CD4-positive, alpha-beta T cell treated with Interferon alpha-2 for 1 hour (primary cell): ENCODE measurements at regions not wholly inside any gene's neighbourhood (a gene's known extent, or its start where the extent isn't known, plus 50 kb on each side); places are given as distances from the start of the nearest gene placed in this dataset.
"Not testable (repeated sequence)": the region's sequence is repeated elsewhere in the genome, so short reads cannot be mapped to it uniquely, and the experiment has no call there.

Experiments
- DNase-seq, 2 donors: peaks; one replicate each; pipeline ENCODE4 v3.0.0-alpha.2; 2020 to 2022

DNA sequence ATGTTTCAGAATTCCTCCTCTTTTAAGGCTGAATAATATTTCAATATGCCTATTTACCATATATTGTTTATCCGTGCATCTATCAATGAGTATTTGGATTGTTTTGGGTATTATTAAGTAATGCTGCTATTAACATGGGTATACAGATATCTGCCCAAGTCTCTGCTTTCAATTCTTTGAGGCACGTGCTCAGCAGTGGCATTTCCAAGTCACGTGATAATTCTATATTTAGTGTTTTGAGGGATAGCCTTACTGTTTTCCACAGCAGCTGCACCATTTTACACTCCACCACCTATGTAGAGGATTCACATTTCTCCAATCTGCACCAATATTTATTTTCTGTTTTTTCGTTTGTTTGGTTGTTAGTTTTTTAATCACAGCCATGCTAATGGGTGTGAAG, 636.8 kb upstream of the ANKRD30A start:
- DNase-seq, result no peak

DNA sequence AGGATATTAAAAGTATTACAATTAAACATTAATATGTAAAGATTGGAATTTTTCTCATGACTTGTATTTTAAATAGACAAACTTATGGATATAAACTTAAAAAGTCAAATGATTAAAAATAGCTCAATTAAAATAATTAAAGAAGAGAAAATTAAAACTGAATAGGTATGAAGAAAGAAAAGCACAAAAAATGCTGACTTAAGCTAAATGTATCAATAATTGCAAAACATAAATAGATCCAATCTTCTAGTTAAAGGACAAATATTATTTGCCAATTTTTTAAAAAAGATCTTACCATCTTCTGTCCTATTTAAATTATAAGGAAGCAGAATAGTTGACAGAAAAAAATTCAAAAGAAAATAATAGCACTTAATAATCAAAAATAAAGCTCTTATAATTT, 646.3 kb upstream of the ANKRD30A start:
- no peak for DNase-seq

DNA sequence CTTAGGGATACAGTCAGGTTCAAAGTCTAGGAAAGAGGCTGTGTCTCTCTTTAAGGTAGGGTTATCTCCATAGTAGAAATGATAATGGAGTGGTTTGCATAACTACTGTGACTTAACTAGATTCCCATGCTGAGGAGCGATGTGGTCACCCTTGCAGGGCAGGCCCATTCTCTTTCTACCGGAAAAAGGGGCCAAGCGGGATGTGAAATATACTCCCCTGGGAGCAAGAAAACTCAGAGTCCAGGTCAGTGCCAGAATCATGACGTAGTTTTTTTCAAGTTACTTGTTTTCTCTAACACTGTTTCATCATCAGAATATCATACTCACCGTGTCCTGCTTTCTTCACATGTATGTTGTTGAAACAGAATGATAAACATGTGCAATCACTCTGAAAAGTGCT, 649.0 kb upstream of the ANKRD30A start:
- no peak for DNase-seq

DNA sequence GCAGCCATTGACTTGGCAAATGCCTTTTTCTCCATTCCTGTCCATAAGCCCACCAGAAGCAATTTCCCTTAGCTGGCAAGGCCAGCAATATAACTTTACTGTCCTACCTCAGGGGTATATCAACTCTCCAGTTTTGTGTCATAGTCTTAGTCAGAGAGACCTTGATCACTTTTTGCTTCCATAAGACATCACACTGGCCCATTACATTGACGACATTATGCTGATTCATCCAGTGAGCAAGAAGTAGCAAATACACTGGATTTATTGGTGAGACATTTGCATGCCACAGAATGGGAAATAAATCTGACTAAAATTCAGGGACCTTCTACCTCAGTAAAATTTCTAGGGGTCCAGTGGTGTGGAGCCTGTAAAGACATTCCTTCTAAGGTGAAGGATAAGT, 649.7 kb upstream of the ANKRD30A start:
- no peak for DNase-seq

DNA sequence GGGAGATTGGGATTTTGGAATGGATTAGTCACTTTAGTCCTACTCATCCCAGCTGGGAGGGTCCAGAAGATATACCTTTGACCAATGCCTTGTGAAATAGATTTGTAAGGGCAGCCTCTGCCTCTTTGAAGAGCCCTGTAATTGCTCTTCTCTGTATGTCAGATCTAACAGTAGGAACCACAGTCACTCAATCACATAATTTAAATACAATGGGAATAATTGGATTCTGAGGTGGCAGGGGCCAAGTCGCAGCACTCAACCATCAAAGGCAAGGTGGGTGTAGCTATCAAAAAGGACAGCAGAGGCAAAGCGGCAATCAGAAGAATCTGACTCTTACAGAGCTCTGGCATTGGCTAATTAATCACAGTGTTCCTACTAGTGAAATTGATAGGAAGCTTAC, 650.9 kb upstream of the ANKRD30A start:
- DNase-seq, result no peak

DNA sequence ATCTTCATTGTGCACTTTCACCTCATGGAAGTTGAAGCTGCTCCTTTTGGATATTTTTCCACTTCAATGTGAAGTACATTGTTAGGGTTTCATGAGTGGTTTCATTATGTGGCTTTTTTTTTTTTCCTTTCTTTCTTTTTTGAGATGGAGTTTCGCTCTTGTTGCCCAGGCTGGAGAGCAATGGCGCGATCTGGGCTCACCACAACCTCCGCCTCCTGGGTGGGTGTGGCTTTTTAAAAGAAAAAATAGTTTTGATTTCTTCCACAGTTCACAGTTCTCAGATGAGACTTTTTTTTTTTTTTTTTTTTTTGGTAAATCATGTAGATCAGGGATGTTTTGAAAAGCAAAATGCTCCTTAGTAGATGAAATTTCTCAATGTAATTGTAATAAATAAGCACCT, 652.3 kb upstream of the ANKRD30A start:
- no peak for DNase-seq

DNA sequence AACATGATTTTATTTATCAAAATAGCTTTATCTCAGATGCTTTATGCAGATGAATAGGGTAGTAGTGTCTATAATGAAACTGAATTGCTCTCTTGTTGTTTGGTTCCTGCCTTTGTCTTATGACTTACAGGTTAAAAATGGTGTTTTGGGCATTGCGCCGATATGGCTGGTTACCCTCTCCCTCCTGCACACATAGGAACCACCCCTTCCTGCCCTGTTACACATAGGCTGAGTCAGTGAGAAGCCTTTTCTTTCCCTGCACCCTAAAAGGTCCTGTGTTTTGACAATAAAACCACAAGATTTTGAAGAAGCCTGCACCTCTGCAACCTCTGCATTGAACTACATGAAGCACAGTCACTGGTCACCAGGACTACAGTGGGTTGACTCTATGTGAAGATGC, 655.8 kb upstream of the ANKRD30A start:
- no peak for DNase-seq

DNA sequence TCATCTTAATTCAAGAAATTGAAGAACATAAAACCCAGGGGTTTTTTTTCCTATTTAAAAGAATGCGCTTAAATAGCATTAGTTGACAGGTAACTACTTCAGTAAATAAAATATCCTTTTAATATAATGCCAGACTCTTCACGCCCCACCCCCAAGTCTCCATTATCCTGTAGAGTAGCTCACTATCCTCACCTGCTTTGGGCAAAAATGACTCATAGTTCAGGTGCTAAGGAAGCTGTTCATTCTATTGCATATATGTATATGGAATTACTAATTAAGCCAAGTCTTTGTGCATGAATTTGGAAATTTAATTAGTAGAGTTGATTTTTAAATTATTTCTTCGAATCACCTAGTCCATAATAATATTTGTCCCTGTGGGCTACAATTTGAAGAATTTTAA, 656.8 kb upstream of the ANKRD30A start:
- DNase-seq, result no peak

DNA sequence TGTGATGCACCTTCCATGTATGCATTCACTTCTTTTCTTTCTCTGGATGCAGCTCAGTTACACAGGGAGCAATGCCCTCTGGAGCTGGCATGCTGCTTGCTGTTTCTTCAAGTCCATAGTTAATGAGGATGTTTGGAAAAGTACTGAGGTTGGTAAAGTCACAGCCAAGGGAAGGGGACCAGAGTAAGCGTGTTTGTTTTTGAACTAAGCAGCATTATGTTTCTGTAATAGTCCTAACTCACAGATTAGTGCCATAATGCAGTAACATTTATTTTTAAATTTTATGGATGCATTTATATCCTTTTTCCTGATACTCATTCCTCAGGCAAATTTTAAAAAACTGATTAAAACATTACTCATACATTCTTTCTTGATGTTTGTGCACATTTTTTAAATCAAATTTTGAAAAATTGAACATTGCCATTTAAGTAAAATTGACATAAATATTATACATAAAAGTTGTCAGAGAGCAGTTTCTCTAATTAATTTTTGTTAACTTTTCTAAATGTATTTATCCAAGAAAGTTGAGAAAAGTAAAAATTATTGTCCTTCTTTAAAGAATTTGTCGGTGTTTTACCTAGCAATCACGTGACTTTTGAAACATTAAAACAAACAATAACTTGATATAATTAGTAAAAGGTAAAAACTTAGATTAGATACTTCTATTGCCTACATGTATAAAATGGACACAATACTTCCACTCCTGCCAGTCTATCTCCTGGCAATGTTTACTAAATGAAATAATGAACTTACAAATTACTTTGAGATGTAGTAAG, 659.6 kb upstream of the ANKRD30A start:
- no peak for DNase-seq

DNA sequence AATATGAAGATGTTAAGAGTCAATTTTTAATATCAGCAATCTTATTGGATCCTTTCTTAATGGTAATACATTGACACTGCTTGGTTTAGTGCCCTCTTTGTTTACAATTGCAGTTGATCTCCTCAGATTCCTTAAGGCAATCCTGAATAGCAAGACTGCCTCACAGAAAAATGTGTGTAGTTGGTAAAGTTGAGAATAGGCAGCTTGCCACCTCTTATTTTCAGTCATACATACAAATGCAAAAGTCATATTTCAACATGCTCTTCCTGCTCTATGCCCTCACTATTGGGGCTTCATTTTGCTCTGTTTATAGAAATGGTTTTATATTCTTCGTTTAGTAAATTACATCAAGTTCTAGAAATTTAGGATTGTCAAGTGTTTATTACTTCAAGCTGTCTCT, 661.1 kb upstream of the ANKRD30A start:
- DNase-seq, result no peak

DNA sequence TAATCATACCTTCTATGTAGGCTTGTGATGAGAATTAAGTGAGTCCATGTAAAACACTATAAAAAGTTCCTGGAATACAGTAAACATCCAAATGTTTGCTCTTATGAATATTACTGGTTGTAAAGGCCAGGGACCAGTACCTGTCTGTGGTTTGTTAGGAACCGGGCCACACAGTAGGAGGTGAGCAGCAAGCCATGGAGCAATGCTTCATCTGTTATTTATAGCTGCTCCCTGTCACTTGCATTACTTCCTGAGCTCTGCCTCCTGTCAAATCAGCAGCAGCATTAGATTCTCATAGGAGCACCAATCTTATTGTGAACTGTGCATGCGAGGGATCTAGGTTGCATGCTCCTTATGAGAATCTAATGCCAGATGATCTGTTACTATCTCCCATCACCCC, 662.0 kb upstream of the ANKRD30A start:
- no peak for DNase-seq

DNA sequence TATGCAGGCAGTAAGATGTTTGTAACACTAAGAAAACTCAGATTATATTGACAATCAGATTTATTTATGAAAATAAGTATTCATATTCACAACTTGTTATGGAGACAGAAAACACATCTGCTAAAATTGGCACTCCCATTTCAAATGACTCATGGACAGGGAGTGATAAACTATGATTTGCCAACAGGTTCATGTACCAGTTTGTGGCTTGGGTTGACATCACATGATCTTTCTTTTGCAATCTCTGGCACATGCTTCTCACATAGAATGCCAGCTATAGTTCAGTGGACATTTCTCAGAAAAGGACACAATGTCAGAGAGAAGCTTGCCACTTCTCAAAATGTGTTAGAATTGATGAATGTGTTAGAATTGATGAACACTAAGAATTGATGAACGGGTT, 663.2 kb upstream of the ANKRD30A start:
- no peak for DNase-seq

DNA sequence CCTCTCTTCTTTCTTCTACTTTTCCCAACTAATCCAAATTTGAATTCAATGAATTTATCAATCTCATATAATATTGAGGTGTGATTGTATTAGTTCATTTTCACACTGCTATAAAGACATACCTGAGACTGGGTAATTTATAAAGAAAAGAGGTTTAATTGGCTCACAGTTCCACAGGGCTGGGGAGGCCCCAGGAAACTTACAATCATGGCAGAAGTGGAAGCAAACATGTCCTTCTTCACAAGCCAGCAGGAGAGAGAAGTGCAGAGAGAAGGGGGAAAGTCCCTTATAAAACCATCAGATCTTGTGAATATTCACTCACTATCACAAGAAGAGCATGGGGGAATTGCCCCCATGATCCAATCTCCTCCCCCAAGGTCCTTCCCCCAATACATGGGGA, 667.0 kb upstream of the ANKRD30A start:
- DNase-seq, result not testable (repeated sequence)

DNA sequence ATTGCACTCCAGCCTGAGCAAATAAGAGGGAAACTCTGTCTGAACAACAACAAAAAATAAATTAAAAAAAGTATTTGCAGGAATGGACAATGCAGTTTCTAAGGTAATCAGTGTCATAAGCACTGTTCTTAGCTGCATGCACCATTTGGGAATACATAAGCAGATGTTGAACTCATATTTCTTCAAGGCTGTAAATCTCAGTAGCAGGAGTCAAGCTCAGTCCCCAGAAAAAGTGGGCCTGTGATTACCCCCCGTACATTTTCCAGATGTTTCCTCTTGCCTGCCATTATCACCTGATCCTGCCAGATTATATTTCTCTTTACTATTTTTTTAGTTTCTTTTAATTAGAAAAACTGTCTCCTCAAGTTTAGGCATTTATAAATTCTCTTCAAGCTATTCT, 667.6 kb upstream of the ANKRD30A start:
- DNase-seq, result no peak

DNA sequence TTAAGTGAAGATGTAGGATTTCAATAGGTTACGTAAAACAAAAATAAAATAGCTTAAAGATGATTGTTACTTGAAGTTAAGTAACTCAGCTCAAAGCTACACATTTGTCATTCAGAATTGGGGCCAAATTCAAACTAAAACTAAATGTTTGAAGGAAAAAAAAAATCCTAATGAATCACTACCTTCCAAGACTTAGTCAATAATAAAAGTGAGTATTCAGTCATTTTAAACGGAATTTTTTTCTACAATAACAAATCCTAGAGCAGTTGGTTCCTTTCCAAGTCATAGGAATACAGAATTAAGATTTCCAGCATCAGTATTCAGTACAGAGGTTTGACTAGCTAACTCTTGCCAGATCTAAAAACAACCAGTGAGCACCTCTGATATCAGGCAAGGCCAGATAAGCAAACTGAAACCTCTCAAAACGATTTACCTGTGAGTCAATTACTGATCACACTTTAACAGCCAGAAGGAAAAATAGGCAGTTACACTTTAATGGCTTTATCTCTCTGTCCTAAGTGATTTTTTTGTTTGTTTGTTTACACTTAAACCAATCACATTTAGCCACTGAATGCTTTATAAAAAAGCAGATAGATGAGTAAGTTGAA, 669.8 kb upstream of the ANKRD30A start:
- no peak for DNase-seq

DNA sequence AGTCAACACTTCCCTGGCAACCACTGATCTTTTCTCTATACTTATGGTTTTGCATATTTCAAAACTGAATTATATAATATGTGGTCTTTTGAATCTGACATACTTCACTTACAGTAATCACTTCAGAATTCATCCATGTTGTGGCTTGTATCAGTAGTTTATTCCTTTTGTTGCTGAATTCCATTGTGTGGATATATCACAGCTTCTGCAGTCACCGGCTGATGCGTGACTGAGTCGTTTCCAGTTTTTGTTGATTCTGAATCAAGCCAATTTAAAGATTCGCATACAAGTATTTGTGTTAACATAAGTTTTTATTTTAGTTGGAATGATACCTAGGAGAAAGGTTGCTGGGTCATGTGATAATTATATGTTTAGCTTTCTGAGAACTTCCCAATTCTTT, 672.5 kb upstream of the ANKRD30A start:
- no peak for DNase-seq

DNA sequence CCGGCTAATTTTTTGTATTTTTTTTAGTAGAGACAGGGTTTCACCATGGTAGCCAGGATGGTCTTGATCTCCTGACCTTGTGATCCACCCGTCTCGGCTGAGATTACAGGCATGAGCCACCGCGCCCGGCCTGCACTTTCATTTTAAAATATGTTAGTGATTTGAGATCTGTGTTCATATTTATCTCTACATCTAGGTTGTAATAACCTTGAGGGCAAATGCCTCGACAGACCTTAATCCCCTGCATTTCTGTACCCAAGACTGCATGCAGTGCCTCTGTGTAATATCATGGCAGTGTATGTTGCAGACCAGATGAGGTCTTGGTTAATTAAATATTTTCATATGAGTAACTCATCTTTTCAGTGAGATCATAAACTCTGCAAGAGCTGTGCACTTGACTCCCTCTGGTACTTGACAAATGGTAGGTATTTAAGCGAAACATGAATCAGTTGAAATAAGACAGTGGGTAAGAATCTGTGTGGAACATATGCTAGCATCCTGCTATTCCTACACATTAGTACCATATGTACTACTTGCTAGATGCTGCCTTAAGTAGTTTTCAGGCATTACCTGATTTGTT, 673.9 kb upstream of the ANKRD30A start:
- DNase-seq, result no peak

DNA sequence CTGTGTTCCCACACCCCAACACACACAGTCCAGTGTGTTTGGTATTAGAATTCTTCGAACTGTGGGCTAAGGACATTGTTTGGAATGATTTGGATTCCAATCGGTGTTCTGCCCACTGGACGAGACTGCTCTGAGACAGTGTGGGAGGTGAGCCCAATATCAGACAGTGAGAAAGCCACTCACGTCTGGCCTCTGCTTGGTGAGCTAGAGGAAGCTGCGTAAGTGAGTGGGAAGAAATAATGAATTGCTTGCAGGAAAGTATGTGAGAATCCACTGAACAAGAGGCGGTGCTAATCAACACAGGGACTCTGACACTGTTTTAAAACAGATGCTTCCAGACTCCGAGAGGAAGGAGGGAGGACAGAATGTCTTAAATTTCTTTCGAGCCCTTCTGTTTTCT, 675.0 kb upstream of the ANKRD30A start:
- DNase-seq, result no peak

DNA sequence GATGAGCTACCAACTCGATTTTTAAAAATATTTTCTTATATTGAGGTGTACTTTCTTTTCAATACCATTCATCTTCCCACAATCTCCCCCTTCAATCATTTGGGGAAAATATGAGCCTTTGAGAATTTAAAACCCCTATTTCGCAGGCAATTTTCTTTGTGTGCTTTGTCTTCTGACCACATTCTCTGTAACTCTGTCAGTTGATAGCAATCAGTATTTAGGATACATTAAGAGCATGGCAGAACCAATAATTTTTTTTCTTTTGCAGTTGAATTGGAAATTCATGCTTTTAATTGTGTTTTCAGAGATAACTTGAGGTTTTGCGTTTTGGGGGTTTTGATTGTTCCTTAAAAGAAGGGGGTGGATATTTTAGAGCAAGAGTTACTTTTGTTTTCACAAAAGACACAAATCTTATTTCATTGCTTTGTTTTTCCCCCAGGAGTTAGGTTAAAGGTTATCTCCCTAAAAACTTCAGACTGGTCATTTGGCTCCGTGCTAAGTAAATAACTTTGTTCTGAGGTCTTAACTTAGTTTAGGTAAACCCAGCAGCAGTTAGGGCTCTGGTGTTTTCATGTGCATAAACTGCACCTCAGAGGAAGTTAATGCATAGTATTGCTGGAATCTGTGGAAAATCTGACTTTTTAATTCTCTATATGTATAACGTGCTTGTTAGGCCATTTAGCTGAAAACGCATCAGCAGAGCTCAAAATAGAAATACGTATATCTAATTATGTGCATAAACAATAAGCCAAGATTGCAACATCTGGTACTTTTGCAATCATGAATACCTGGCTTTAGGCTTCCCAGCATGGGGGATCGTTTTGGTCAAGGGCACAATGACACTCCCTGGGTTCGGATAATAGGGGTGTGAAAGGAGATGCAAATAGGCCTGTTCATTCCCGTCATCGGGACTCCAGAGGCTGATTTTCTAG, 676.4 kb upstream of the ANKRD30A start:
- no peak for DNase-seq

DNA sequence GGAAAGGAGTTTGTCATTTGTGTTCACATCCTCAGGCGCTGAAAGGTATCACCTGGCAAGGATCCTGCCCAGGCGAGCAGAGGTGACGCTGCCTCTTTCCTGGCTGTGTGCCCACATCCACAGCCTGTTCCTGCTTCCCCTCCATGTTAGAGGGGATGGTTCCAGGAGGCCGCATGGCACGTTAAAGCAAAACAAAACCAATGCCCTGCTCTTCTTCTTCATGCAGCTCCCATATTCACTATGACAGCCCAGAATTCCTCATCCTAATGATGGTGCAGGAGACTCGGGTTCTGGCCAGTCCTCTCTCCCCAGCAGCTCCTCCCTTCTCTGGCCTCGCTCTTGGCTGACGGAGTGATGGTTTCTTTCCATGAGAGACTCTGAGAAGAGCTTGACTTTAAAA, 678.5 kb upstream of the ANKRD30A start:
- no peak for DNase-seq

DNA sequence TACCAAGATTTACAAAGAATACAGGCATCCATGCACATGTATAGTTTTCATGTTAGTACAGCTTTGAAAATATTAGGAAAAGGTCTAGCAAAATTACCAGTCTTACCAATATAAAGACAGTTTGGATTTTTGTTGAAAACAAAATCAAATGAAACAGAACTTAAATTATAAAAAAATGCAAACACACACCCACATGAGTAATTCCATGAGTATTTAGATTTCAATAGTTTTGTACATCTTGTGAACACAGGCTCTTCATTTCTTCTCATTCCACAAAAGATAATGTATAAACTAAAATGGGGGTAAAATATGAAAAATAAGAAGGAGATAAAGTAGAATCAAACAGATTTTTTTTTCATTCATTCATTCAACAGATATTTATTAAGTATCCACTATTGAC, 682.2 kb upstream of the ANKRD30A start:
- no peak for DNase-seq

DNA sequence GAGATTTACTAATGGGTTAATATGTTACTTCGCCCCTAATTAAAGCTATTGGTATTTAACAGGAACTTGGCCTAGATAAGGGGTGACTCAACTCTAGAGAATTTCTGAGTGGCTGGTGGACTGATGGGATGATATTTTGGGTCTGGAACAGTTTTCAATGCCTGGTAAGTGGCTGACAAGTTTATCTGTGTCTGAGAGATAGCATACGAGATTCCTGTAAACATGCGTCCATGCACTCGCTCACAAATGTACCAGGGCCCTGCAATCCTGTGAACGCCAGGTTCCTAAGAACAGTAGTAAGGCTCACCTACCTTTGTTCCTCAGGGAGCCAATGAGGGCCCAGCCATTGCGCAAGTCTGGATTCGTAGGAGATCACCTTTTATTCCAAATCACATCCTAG, 683.8 kb upstream of the ANKRD30A start:
- no peak for DNase-seq

DNA sequence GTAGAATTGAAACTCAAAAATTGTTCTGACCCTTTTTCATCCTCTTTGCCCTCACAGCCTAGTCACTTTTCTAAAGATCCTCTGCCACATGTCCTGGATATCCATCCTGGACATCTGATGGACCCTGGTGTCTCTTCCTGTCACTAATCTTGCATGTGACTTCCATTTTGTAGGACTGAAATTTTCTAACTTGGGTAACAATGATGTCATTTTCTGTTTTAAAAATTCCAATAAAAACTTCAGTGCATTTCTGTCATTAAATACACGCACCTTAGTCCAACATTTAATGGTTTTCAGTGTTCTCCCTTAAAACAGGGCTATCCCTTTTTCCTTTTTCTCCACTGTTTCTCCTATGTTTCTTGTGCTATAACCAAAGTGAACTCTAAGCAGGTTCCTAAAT, 684.9 kb upstream of the ANKRD30A start:
- no peak for DNase-seq

DNA sequence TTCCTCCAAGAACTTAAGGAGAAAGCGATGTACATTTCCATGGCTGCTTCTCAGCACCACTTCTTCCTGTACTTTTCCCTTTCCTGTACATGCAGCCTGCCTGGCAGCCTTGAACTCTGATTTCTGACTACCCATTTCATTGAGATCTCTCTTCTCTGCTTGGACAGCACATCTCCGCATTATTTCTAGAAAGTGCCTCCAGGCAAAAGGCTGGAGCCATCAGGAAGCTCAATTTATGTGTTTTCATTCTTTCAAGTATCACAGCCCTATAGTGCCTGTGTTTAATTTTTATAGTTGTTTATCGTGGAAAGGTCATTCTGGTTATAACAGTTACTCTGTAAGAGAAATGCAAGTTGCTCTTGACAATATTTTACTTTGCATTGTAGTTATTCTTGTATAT, 688.0 kb upstream of the ANKRD30A start:
- no peak for DNase-seq
